H54 (cell line): ENCODE measurements at regions not wholly inside any gene's neighbourhood (a gene's known extent, or its start where the extent isn't known, plus 50 kb on each side); places are given as distances from the start of the nearest gene placed in this dataset.

Experiments used
- DNase-seq: peaks from one replicate; pipeline ENCODE4 v3.0.0; 2011; ENCODE audit warnings: low spot score, mixed read lengths; ENCODE audit not compliant: insufficient read length
- FAIRE-seq: peaks from 3 replicates; lab custom pipeline; 2011; peaks lifted over from hg19 to GRCh38; lab: Jason Lieb, UNC
- POLR2A ChIP-seq: IDR thresholded peaks from 2 replicates; pipeline ENCODE4 v1.6.1; 2011; ENCODE audit warnings: low read depth, mild to moderate bottlenecking, low read length

GRCh38 chr18:43605224-43605623 is 327.9 kb upstream of the SYT4 start:
- no peak for DNase-seq
- TF ChIP-seq POLR2A = no peak
- no peak for FAIRE-seq

GRCh38 chr18:43606795-43607194 is 329.5 kb upstream of the SYT4 start:
- no peak for FAIRE-seq

GRCh38 chr18:43620936-43621335 is 343.6 kb upstream of the SYT4 start:
- FAIRE-seq = no peak

More at GRCh38 chr18:43606795-43607194, 329.5 kb upstream of the SYT4 start:
- TF ChIP-seq POLR2A = no peak
- DNase-seq = no peak

GRCh38 chr18:43622024-43622423 is 344.7 kb upstream of the SYT4 start:
- TF ChIP-seq POLR2A = no peak
- no peak for DNase-seq
- no peak for FAIRE-seq

More at GRCh38 chr18:43620936-43621335, 343.6 kb upstream of the SYT4 start:
- no peak for TF ChIP-seq POLR2A
- DNase-seq = no peak

GRCh38 chr18:43625582-43625981 is 348.3 kb upstream of the SYT4 start:
- FAIRE-seq (no peak), DNase-seq (no peak)
- TF ChIP-seq POLR2A = no peak

GRCh38 chr18:43627848-43628530 is 350.7 kb upstream of the SYT4 start:
- FAIRE-seq (no peak), DNase-seq (no peak)
- no peak for TF ChIP-seq POLR2A

- FAIRE-seq (no peak), DNase-seq (no peak)
- no peak for TF ChIP-seq POLR2A
Measured at GRCh38 chr18:43634994-43635393, 357.7 kb upstream of the SYT4 start.

GRCh38 chr18:43635397-43635796 is 358.1 kb upstream of the SYT4 start:
- TF ChIP-seq POLR2A = no peak
- FAIRE-seq (no peak), DNase-seq (no peak)

GRCh38 chr18:43642727-43643330 is 365.5 kb upstream of the SYT4 start:
- FAIRE-seq (no peak), DNase-seq (no peak)
- no peak for TF ChIP-seq POLR2A

GRCh38 chr18:43648002-43648401 is 370.7 kb upstream of the SYT4 start:
- no peak for TF ChIP-seq POLR2A
- no peak for DNase-seq
- FAIRE-seq = no peak

GRCh38 chr18:43649649-43650357 is 372.5 kb upstream of the SYT4 start:
- no peak for TF ChIP-seq POLR2A
- DNase-seq = no peak
- no peak for FAIRE-seq

GRCh38 chr18:43650426-43650825 is 373.1 kb upstream of the SYT4 start:
- FAIRE-seq = no peak
- no peak for TF ChIP-seq POLR2A
- DNase-seq = no peak

GRCh38 chr18:43651057-43651456 is 373.8 kb upstream of the SYT4 start:
- DNase-seq = no peak
- no peak for FAIRE-seq
- TF ChIP-seq POLR2A = no peak

- no peak for TF ChIP-seq POLR2A
- no peak for DNase-seq
- FAIRE-seq = no peak
Measured at GRCh38 chr18:43656547-43656946, 379.3 kb upstream of the SYT4 start.

GRCh38 chr18:43661570-43661969 is 384.3 kb upstream of the SYT4 start:
- FAIRE-seq (no peak), DNase-seq (no peak)
- no peak for TF ChIP-seq POLR2A
